H1 (cell line): ENCODE measurements at regions not wholly inside any gene's neighbourhood (a gene's known extent, or its start where the extent isn't known, plus 50 kb on each side); places are given as distances from the start of the nearest gene placed in this dataset.

Experiments used
- CTCF ChIA-PET: fragments of 300-600 bp; sonication (Branson Sonifier 250); formaldehyde crosslinking; loops from one replicate; lab custom pipeline; 2021; ENCODE audit not compliant: partially characterized antibody; lab: Charles Lee
- POLR2A ChIA-PET: fragments of 300-600 bp; sonication (Branson Sonifier 250); formaldehyde crosslinking; loops from one replicate; lab custom pipeline; 2021; ENCODE audit warnings: inconsistent platforms; ENCODE audit not compliant: partially characterized antibody; lab: Charles Lee
- DNase-seq, 2 experiments: peaks; one replicate each; pipeline versions ENCODE4 v3.0.0 to v3.0.0-alpha.2; 2010 to 2022; ENCODE audit warnings: low spot score in 2 of 2, low read depth in 1 of 2, mixed read lengths in 1 of 2
- FAIRE-seq: peaks from 2 replicates; lab custom pipeline; 2011; peaks lifted over from hg19 to GRCh38; lab: Jason Lieb, UNC
- H2AFZ ChIP-seq: 2 replicates; pipeline ENCODE4 v1.8.1; 2012; ENCODE audit warnings: low read length, inconsistent platforms
- H2AK5ac ChIP-seq: 2 replicates; pipeline ENCODE4 v1.6.1; 2013; ENCODE audit warnings: low read depth, low read length
- H2BK120ac ChIP-seq: replicated peaks from 2 replicates; pipeline ENCODE3; 2013; ENCODE audit warnings: low read depth, low read length, inconsistent platforms
- H2BK12ac ChIP-seq: 2 replicates; pipeline ENCODE4 v1.6.1; 2013; ENCODE audit warnings: low read depth, low read length
- H2BK15ac ChIP-seq: 2 replicates; pipeline ENCODE4 v1.6.1; 2013; ENCODE audit warnings: low read length
- H2BK20ac ChIP-seq: 2 replicates; pipeline ENCODE4 v1.6.1; 2013; ENCODE audit warnings: low read length
- H2BK5ac ChIP-seq: 2 replicates; pipeline ENCODE4 v1.6.1; 2013; ENCODE audit warnings: low read depth, low read length
- H3K14ac ChIP-seq: 2 replicates; pipeline ENCODE4 v1.6.1; 2013; ENCODE audit warnings: inconsistent platforms; ENCODE audit not compliant: insufficient read length
- H3K18ac ChIP-seq: 2 replicates; pipeline ENCODE4 v1.6.1; 2013; ENCODE audit warnings: low read length; ENCODE audit errors: extremely low read depth
- H3K23ac ChIP-seq: 2 replicates; pipeline ENCODE4 v1.6.1; 2013; ENCODE audit warnings: inconsistent platforms; ENCODE audit not compliant: insufficient read length
- H3K23me2 ChIP-seq: 2 replicates; pipeline ENCODE4 v1.6.1; 2013; ENCODE audit warnings: low read depth, low read length
- H3K27ac ChIP-seq: 2 replicates; pipeline ENCODE4 v1.6.1; 2011; ENCODE audit warnings: low read depth, low read length, inconsistent platforms
- H3K27me3 ChIP-seq, 4 experiments: replicated peaks in 1 of 4; 1 replicate in 1 of 4; 2 replicates in 3 of 4; pipeline versions ENCODE4 v1.6.1 to v1.8.1; 2011 to 2013; ENCODE audit warnings: low read length in 3 of 4, mild to moderate bottlenecking in 3 of 4, inconsistent platforms in 2 of 4, mixed read lengths in 2 of 4, moderate library complexity in 1 of 4; ENCODE audit not compliant: control insufficient read depth in 3 of 4, insufficient read depth in 3 of 4; ENCODE audit errors: extremely low read depth in 1 of 4
- H3K36me3 ChIP-seq, 4 experiments: 2 replicates each; pipeline versions ENCODE4 v1.6.1 to v1.8.1; 2011 to 2013; ENCODE audit warnings: mild to moderate bottlenecking in 4 of 4, low read length in 3 of 4, moderate library complexity in 2 of 4, control low read depth in 1 of 4, inconsistent platforms in 1 of 4; ENCODE audit not compliant: insufficient read depth in 4 of 4, control insufficient read depth in 2 of 4
- H3K4ac ChIP-seq: replicated peaks from 2 replicates; pipeline ENCODE3; 2013; ENCODE audit warnings: low read length, low read depth, mixed read lengths, inconsistent platforms; ENCODE audit not compliant: insufficient read length
- H3K4me1 ChIP-seq, 4 experiments: replicated peaks in 1 of 4; 1 replicate in 1 of 4; 2 replicates in 3 of 4; pipeline versions ENCODE4 v1.6.1 to v1.8.1; 2011 to 2013; ENCODE audit warnings: low read length in 3 of 4, inconsistent platforms in 2 of 4, mixed read lengths in 1 of 4; ENCODE audit not compliant: insufficient read depth in 4 of 4, control insufficient read depth in 3 of 4
- H3K4me2 ChIP-seq, 2 experiments: 2 replicates each; pipeline versions ENCODE4 v1.6.1 to v1.8.1; 2011 to 2013; ENCODE audit warnings: low read depth in 2 of 2, low read length in 2 of 2, control low read depth in 1 of 2, inconsistent platforms in 1 of 2, mild to moderate bottlenecking in 1 of 2; ENCODE audit not compliant: insufficient read depth in 1 of 2
- H3K4me3 ChIP-seq, 4 experiments: fragments of 200-600, 300-600 bp in 1 of 4; sonication (generic), shearing (Covaris generic), sonication (Bioruptor Twin) in 1 of 4; 2 replicates each; pipeline versions ENCODE4 v1.5.1 to v1.8.1; 2011 to 2016; ENCODE audit warnings: low read length in 4 of 4, low read depth in 3 of 4, control low read depth in 2 of 4, inconsistent platforms in 2 of 4, mild to moderate bottlenecking in 2 of 4, mixed read lengths in 1 of 4, moderate library complexity in 1 of 4; ENCODE audit not compliant: insufficient read depth in 2 of 4; ENCODE audit errors: extremely low read depth in 1 of 4
- H3K56ac ChIP-seq: replicated peaks from 2 replicates; pipeline ENCODE3; 2013; ENCODE audit warnings: low read depth, mild to moderate bottlenecking, mixed read lengths, low read length, inconsistent platforms; ENCODE audit not compliant: insufficient read length
- H3K79me1 ChIP-seq: 2 replicates; pipeline ENCODE4 v1.6.1; 2013; ENCODE audit warnings: low read depth, low read length, control low read depth
- H3K79me2 ChIP-seq, 2 experiments: 2 replicates each; pipeline versions ENCODE4 v1.6.1 to v1.8.1; 2012 to 2013; ENCODE audit warnings: low read length in 2 of 2, mild to moderate bottlenecking in 2 of 2, inconsistent platforms in 1 of 2; ENCODE audit not compliant: insufficient read depth in 2 of 2, control insufficient read depth in 1 of 2
- H3K9ac ChIP-seq, 4 experiments: replicated peaks in 1 of 4; 1 replicate in 1 of 4; 2 replicates in 3 of 4; pipeline versions ENCODE4 v1.6.1 to v1.8.1; 2011 to 2013; ENCODE audit warnings: low read depth in 3 of 4, low read length in 3 of 4, control low read depth in 2 of 4, mild to moderate bottlenecking in 2 of 4, moderate library complexity in 2 of 4, inconsistent platforms in 1 of 4; ENCODE audit errors: extremely low read depth in 1 of 4
- H3K9me3 ChIP-seq, 2 experiments: 2 replicates each; pipeline versions ENCODE4 v1.6.1 to v1.8.1; 2012 to 2013; ENCODE audit warnings: mild to moderate bottlenecking in 2 of 2, moderate library complexity in 2 of 2, control low read depth in 1 of 2, inconsistent platforms in 1 of 2, low read depth in 1 of 2, low read length in 1 of 2, mixed read lengths in 1 of 2; ENCODE audit not compliant: insufficient read depth in 2 of 2
- H4K20me1 ChIP-seq, 2 experiments: replicated peaks in 1 of 2; 2 replicates each; pipeline versions ENCODE3 to v1.8.1; 2011 to 2013; ENCODE audit warnings: inconsistent platforms in 2 of 2, low read length in 2 of 2, mild to moderate bottlenecking in 1 of 2; ENCODE audit not compliant: insufficient read depth in 2 of 2, control insufficient read depth in 1 of 2
- H4K5ac ChIP-seq: 2 replicates; pipeline ENCODE4 v1.6.1; 2013; ENCODE audit warnings: low read length, low read depth, mixed read lengths, inconsistent platforms; ENCODE audit not compliant: insufficient read length
- H4K8ac ChIP-seq: 2 replicates; pipeline ENCODE4 v1.8.0; 2013; ENCODE audit warnings: mild to moderate bottlenecking, moderate library complexity, low read length, inconsistent platforms; ENCODE audit not compliant: insufficient read depth; ENCODE audit errors: extremely low read depth
- H4K91ac ChIP-seq: replicated peaks from 2 replicates; pipeline ENCODE3; 2013; ENCODE audit warnings: low read length, mixed read lengths, inconsistent platforms; ENCODE audit not compliant: insufficient read length
- SUZ12 ChIP-seq: fragments of 200-600 bp; sonication (generic); IDR thresholded peaks from 2 replicates; pipeline ENCODE4 v1.6.1; 2012; ENCODE audit warnings: mild to moderate bottlenecking, inconsistent platforms, low read length, moderate library complexity, mixed read lengths
- TAF1 ChIP-seq: IDR thresholded peaks from 2 replicates; pipeline ENCODE4 v1.6.1; 2011; ENCODE audit warnings: mild to moderate bottlenecking, low read depth, low read length
- TCF12 ChIP-seq: IDR thresholded peaks from 2 replicates; pipeline ENCODE4 v1.6.1; 2011; ENCODE audit warnings: low read depth, mild to moderate bottlenecking, low read length
- WGBS, 2 experiments: shearing (Covaris generic) in 1 of 2; methylation state at CpG; one replicate each; pipeline versions ENCODE4 v1.1.6 to v1.1.7; 2013 to 2015; ENCODE audit warnings: low lambda C conversion rate in 2 of 2, mixed read lengths in 2 of 2, inconsistent platforms in 1 of 2, low coverage in 1 of 2, missing lambda C conversion rate in 1 of 2; ENCODE audit not compliant: insufficient replicate concordance in 2 of 2, insufficient coverage in 1 of 2, insufficient read length in 1 of 2; ENCODE audit errors: extremely low coverage in 1 of 2, missing lambda C conversion rate in 1 of 2; 5-methylcytosine and 5-hydroxymethylcytosine counted together

DNA sequence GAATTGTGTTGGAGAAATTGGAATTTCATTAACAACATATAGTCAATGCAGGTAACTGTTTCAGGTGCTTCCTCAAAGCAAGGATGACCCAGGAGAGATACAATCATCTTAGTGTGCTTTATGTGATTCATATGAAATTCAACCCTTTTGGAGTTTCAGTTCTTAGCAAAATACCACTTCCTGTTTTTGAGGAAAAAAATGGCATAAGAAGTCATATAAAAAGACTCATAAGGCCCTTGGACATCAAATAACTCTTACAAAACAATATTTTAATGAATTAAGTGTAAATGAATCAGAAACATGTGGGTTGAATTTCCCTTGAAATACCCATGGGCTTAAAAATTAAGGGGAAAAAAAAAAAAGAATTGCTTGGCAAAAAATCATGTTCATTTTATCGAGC, 926.6 kb downstream of the LTN1 start:
- Histone ChIP-seq H3K4me2 (no peak overlapping the region), H3K14ac (no peak overlapping the region), H3K79me2 (no peaks in the 10 kb centered on the region), H2BK20ac (no peak overlapping the region), H2AK5ac (no peak overlapping the region), H2BK15ac (no peak overlapping the region), H3K36me3 (no peaks in the 10 kb centered on the region), H3K4me3 (no peak overlapping the region), H3K23ac (no peak overlapping the region), H2BK12ac (no peak overlapping the region), H3K27me3 (no peaks in the 10 kb centered on the region), H4K5ac (no peak overlapping the region), H3K23me2 (no peaks in the 10 kb centered on the region), H2AFZ (no peak overlapping the region), H2BK120ac (no peak overlapping the region), H3K9ac (no peak overlapping the region), H2BK5ac (no peak overlapping the region), H3K56ac (no peak overlapping the region), H4K91ac (no peak overlapping the region), H3K9me3 (no peaks in the 10 kb centered on the region), H3K79me1 (no peaks in the 10 kb centered on the region), H3K18ac (no peak overlapping the region), H3K4ac (no peak overlapping the region), H3K4me1 (peaks cover 0 to 8% (median 3%) of the 10 kb centered on the region in 4 experiments; a peak in 3 of 7 replicates), H4K20me1 (no peaks in the 10 kb centered on the region), H3K27ac (no peak overlapping the region), H4K8ac (no peak overlapping the region)
- DNase-seq: no peak
- CTCF ChIA-PET: interaction anchor here (0.6 to 0.9 kb wide), 2 partner anchors 269 to 271 kb away, joined by 3 to 4 read pairs; no protein-coding TSS in a partner anchor
- POLR2A ChIA-PET: no interaction called here
- WGBS, 2 experiments: no CpG with 5 or more reads among the region's 1 CpG
- no peak for FAIRE-seq
- no peak for TF ChIP-seq TAF1
- no peak for TF ChIP-seq TCF12
- TF ChIP-seq SUZ12: no peak
